ENCODE measurements at regions not wholly inside any gene's neighbourhood (a gene's known extent, or its start where the extent isn't known, plus 50 kb on each side); places are given as distances from the start of the nearest gene placed in this dataset.

DNA sequence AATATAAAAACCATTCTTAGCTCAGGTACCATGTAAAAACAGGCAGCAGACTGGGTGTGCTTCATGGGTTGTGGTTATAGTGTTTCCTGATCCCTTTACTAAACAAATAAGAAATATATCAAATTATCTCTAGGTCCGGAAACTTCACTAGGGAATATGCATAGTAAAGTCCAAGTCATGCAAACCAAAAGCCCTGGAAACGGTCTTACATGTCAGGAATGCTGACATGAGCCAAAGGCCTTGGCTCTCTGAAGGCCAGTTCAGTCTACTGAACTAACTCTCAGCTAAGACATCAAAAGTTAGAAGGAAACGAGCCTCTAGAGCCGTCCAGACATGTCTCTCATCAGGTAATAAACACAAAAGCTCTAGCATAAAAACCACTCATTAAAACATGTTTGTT, 778.9 kb upstream of the ZNF608 start:
- Histone ChIP-seq H3K27me3 (ENCODE audit: control insufficient read depth in 3 of 3, insufficient read depth in 3 of 3, low read length in 2 of 3) (no peaks in the 10 kb centered on the region), H3K4me3 (no peak overlapping the region), H3K27ac (ENCODE audit: low read depth in 1 of 2, low read length in 1 of 2) (no peak overlapping the region), H3K9me3 (ENCODE audit: control insufficient read depth in 4 of 4, insufficient read depth in 3 of 4, low read length in 3 of 4) (peaks cover 0 to 2% (median 0%) of the 10 kb centered on the region in 4 donors), H3K4me1 (ENCODE audit: control insufficient read depth in 5 of 5, insufficient read depth in 5 of 5, low read length in 5 of 5) (no peaks in the 10 kb centered on the region), H3K36me3 (ENCODE audit: control insufficient read depth in 4 of 4, insufficient read depth in 4 of 4, low read length in 4 of 4) (no peaks in the 10 kb centered on the region), H3K9ac (ENCODE audit: insufficient read depth in 1 of 2, low read length in 2 of 2) (no peak overlapping the region)
- ATAC-seq (ENCODE audit: insufficient read depth, low FRiP score) (no peak), DNase-seq (no peak)
- TF ChIP-seq, protein P1, sequence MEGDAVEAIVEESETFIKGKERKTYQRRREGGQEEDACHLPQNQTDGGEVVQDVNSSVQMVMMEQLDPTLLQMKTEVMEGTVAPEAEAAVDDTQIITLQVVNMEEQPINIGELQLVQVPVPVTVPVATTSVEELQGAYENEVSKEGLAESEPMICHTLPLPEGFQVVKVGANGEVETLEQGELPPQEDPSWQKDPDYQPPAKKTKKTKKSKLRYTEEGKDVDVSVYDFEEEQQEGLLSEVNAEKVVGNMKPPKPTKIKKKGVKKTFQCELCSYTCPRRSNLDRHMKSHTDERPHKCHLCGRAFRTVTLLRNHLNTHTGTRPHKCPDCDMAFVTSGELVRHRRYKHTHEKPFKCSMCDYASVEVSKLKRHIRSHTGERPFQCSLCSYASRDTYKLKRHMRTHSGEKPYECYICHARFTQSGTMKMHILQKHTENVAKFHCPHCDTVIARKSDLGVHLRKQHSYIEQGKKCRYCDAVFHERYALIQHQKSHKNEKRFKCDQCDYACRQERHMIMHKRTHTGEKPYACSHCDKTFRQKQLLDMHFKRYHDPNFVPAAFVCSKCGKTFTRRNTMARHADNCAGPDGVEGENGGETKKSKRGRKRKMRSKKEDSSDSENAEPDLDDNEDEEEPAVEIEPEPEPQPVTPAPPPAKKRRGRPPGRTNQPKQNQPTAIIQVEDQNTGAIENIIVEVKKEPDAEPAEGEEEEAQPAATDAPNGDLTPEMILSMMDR (IDR thresholded peaks at IDR 0.05; ENCODE audit: control extremely low read depth, extremely low read depth): no peak
- 71 to 84% methylated on average over 4 of the region's 4 CpGs for WGBS, 2 donors

DNA sequence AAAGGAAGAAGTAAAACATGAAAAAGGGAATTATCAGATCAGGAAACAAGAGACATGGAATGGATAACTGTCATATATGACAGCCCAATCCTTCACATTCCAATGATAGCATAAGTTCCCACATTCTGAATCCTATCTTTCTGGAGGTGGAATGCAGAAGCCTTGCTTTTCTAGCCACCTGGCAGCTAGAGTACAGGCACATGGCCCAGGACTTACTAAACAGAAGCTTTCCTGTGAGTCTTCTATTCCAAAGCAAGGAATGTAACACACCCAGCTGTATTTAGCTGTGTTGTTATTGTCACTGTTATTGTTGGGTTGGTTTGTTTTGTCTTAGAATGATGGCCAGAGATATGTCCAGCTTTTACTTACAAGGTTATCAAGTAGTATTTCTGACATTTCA, 780.5 kb upstream of the ZNF608 start:
- TF ChIP-seq, protein P1 (IDR thresholded peaks at IDR 0.05; ENCODE audit: control extremely low read depth, extremely low read depth): no peak
- Histone ChIP-seq H3K27ac (ENCODE audit: low read depth in 1 of 2, low read length in 1 of 2) (no peak overlapping the region), H3K9ac (ENCODE audit: insufficient read depth in 1 of 2, low read length in 2 of 2) (no peak overlapping the region), H3K4me1 (ENCODE audit: control insufficient read depth in 5 of 5, insufficient read depth in 5 of 5, low read length in 5 of 5) (no peaks in the 10 kb centered on the region), H3K27me3 (ENCODE audit: control insufficient read depth in 3 of 3, insufficient read depth in 3 of 3, low read length in 2 of 3) (no peaks in the 10 kb centered on the region), H3K36me3 (ENCODE audit: control insufficient read depth in 4 of 4, insufficient read depth in 4 of 4, low read length in 4 of 4) (no peaks in the 10 kb centered on the region), H3K9me3 (ENCODE audit: control insufficient read depth in 4 of 4, insufficient read depth in 3 of 4, low read length in 3 of 4) (no peaks in the 10 kb centered on the region), H3K4me3 (no peak overlapping the region)
- DNase-seq (peak in 1 of 3 donors; percentile 2), ATAC-seq (ENCODE audit: insufficient read depth, low FRiP score) (peak; percentile 19)

DNA sequence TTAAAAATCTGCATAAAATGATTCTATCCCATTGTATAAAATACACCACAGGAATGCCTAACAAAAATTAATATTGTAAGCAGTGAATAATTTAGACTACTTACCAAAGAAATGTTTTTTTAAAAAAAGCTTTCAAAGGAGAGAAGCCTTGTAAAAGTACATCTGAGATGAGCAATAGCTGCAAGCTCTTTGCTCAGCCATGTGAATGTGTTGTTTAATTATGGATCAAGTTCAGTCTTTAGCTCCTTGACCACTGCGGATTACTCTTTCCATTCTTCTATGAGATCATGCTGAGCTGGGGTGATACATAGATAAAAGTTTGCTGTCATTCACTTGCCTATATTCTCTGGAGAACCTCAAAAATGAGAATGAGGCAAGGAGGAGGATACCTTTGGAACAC, 782.4 kb upstream of the ZNF608 start:
- TF ChIP-seq, protein P1 (IDR thresholded peaks at IDR 0.05; ENCODE audit: control extremely low read depth, extremely low read depth): no peak
- WGBS, 2 donors: 94 to 96% methylated on average over 1 of the region's 1 CpG
- no peak for ATAC-seq (ENCODE audit: insufficient read depth, low FRiP score)

More for the DNA sequence above, 782.4 kb upstream of the ZNF608 start:
- Histone ChIP-seq H3K9ac (ENCODE audit: insufficient read depth in 1 of 2, low read length in 2 of 2) (no peak overlapping the region), H3K4me1 (ENCODE audit: control insufficient read depth in 5 of 5, insufficient read depth in 5 of 5, low read length in 5 of 5) (no peaks in the 10 kb centered on the region), H3K27ac (ENCODE audit: low read depth in 1 of 2, low read length in 1 of 2) (no peak overlapping the region), H3K9me3 (ENCODE audit: control insufficient read depth in 4 of 4, insufficient read depth in 3 of 4, low read length in 3 of 4) (peaks cover 0 to 5% (median 0%) of the 10 kb centered on the region in 4 donors), H3K27me3 (ENCODE audit: control insufficient read depth in 3 of 3, insufficient read depth in 3 of 3, low read length in 2 of 3) (no peaks in the 10 kb centered on the region), H3K4me3 (no peak overlapping the region), H3K36me3 (ENCODE audit: control insufficient read depth in 4 of 4, insufficient read depth in 4 of 4, low read length in 4 of 4) (no peaks in the 10 kb centered on the region)
- no peak for DNase-seq

Data from lung (tissue), 11 donors.